ENCODE measurements at regions not wholly inside any gene's neighbourhood (a gene's known extent, or its start where the extent isn't known, plus 50 kb on each side); places are given as distances from the start of the nearest gene placed in this dataset.
"Not testable (repeated sequence)": the region's sequence is repeated elsewhere in the genome, so short reads cannot be mapped to it uniquely, and the experiment has no call there.

DNA sequence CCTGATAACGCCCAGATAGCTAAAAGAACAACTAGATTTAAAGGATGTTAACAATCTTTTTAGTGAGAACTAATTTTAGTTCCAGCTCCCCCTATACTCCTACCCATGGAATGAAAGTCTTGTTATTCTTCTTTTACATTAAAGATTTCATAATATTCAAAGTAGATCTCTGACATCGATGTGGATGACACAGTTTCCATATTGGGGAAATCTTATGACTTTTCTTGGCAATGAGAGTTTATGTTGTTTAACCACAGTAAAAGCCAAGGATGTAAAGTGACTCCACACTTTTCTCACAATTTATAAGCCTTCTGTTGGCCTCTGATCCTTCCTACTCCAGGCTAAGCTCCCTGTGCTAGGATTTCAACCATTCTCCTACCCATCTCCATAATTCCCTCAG, 332.6 kb upstream of the KCNMB2 start:
- Histone ChIP-seq H3K27me3 (no peaks in the 10 kb centered on the region), H3K4me1 (no peaks in the 10 kb centered on the region), H3K4me3 (no peak overlapping the region), H3K27ac (no peak overlapping the region), H3K9me3 (no peaks in the 10 kb centered on the region), H3K36me3 (ENCODE audit: low read depth, missing control alignments) (no peaks in the 10 kb centered on the region)
- WGBS, 2 donors, result 66 to 73% methylated on average over 2 of the region's 2 CpGs
- TF ChIP-seq POLR2A (IDR thresholded peaks at IDR 0.05), result no peak
- TF ChIP-seq, protein P1, sequence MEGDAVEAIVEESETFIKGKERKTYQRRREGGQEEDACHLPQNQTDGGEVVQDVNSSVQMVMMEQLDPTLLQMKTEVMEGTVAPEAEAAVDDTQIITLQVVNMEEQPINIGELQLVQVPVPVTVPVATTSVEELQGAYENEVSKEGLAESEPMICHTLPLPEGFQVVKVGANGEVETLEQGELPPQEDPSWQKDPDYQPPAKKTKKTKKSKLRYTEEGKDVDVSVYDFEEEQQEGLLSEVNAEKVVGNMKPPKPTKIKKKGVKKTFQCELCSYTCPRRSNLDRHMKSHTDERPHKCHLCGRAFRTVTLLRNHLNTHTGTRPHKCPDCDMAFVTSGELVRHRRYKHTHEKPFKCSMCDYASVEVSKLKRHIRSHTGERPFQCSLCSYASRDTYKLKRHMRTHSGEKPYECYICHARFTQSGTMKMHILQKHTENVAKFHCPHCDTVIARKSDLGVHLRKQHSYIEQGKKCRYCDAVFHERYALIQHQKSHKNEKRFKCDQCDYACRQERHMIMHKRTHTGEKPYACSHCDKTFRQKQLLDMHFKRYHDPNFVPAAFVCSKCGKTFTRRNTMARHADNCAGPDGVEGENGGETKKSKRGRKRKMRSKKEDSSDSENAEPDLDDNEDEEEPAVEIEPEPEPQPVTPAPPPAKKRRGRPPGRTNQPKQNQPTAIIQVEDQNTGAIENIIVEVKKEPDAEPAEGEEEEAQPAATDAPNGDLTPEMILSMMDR (IDR thresholded peaks at IDR 0.05), result no peak
- DNase-seq, result no peak
- intact Hi-C loops (cut with DNase I; ENCODE audit: low total_unique reads), result no loop called here

DNA sequence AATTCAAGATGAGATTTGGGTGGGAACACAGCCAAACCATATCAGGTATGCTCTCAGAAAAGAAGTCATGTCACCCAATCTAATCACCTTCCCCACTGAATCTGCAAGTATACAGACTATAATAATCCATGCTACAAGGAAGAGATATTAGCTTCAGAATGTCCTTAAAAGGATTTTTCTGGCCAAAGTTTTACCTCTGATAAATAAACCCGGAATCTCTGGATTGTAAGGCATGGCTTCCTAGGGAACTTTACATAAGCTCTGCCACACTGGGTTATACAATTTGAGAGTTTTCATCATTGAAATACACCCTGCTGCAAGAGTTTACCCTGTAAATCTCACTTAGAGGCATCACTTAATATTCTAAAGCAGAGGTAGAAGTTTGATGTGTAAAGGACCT, 330.5 kb upstream of the KCNMB2 start:
- Histone ChIP-seq H3K4me3 (no peak overlapping the region), H3K27ac (no peak overlapping the region), H3K27me3 (no peaks in the 10 kb centered on the region), H3K36me3 (ENCODE audit: low read depth, missing control alignments) (no peaks in the 10 kb centered on the region), H3K4me1 (no peaks in the 10 kb centered on the region), H3K9me3 (no peaks in the 10 kb centered on the region)
- no peak for DNase-seq
- no peak for TF ChIP-seq POLR2A (IDR thresholded peaks at IDR 0.05)
- TF ChIP-seq, protein P1 (IDR thresholded peaks at IDR 0.05), result no peak
- intact Hi-C loops (cut with DNase I; ENCODE audit: low total_unique reads), result no loop called here
- WGBS, 2 donors, result 62 to 79% methylated on average over 1 of the region's 1 CpG

DNA sequence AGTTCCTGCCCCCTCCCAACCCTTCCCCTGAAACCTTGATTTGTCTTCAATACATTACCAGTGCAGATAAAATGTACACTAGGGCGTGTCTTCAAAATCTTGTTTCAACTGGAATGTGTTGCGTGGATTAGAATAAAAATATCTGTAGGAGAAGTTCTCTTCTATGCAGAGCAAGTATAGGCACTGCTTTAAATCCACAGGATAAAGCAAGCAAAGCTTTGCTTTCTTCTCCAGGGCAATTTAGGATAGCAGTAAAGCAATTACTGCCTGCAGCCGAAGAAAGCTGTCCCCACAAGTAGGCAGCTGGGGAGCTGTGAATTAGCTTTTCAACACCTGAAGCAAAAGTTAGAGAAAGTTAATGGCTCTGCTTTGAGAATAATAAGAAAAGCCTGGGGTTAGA, 329.7 kb upstream of the KCNMB2 start:
- H3K27ac ChIP-seq, result no peak overlapping the region
- no peaks in the 10 kb centered on the region for H3K27me3 ChIP-seq
- no peaks in the 10 kb centered on the region for H3K9me3 ChIP-seq
- no peak for TF ChIP-seq POLR2A (IDR thresholded peaks at IDR 0.05)
- 90 to 96% methylated on average over 3 of the region's 3 CpGs for WGBS, 2 donors
- no peaks in the 10 kb centered on the region for H3K36me3 ChIP-seq (ENCODE audit: low read depth, missing control alignments)
- no peak for DNase-seq
- H3K4me1 ChIP-seq, result no peaks in the 10 kb centered on the region
- H3K4me3 ChIP-seq, result no peak overlapping the region
- intact Hi-C loops (cut with DNase I; ENCODE audit: low total_unique reads), result no loop called here

DNA sequence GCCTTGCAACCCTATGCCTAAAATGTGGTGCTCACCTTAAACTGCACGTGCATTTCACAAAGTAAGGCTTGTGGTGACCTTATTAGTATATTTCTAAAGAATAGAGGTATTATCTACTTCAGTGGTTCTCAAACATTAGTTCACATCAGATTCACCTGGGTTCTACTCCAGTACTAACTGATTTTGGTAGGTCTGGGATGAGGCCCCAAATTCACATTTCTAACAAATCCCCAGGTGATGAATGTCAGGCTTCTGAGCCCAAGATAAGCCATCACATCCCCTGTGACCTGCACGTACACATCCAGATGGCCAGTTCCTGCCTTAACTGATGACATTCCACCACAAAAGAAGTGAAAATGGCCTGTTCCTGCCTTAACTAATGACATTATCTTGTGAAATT, 329.1 kb upstream of the KCNMB2 start:
- WGBS, 2 donors, result 86 to 92% methylated on average over 2 of the region's 2 CpGs
- H3K4me3 ChIP-seq; H3K4me1 ChIP-seq; H3K9me3 ChIP-seq; DNase-seq; H3K27ac ChIP-seq; H3K36me3 ChIP-seq (ENCODE audit: low read depth, missing control alignments); H3K27me3 ChIP-seq; intact Hi-C loops (cut with DNase I; ENCODE audit: low total_unique reads): not testable (repeated sequence)

DNA sequence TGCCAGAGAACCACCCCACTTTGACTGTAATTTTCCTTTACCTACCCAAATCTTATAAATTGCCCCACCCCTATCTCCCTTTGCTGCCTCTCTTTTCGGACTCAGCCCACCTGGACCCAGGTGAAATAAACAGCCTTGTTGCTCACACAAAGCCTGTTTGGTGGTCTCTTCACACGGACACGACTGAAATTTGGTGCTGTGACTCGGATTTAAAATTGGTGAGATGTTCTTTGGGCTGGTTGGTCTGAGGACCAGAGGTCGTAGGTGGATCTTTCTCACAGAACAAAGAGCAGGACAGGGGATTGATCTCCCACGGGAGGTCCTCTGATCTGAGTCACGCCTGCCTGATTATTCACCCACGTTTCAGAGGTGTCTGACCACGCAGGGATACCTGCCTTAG, 328.6 kb upstream of the KCNMB2 start:
- H3K27ac ChIP-seq; intact Hi-C loops (cut with DNase I; ENCODE audit: low total_unique reads); H3K4me3 ChIP-seq; H3K4me1 ChIP-seq; H3K27me3 ChIP-seq; H3K9me3 ChIP-seq; DNase-seq; H3K36me3 ChIP-seq (ENCODE audit: low read depth, missing control alignments): not testable (repeated sequence)
- WGBS, 2 donors, result 88 to 90% methylated on average over 9 of the region's 9 CpGs

DNA sequence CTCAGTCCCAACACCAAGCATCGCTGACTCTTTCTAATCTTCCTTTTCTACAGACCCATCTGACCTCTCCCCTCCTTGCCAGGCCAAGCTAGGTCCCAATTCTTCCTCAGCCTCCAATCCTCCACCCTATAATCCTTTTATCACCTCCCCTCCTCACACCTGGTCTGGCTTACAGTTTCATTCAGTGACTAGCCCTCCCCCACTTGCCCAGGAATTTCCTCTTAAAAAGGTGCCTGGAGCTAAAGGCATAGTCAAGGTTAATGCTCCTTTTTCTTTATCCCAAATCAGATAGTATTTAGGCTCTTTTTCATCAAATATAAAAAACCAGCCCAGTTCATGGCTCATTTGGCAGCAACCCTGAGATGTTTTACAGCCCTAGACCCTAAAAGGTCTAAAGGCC, 327.1 kb upstream of the KCNMB2 start:
- H3K9me3 ChIP-seq; H3K27ac ChIP-seq; DNase-seq; H3K36me3 ChIP-seq (ENCODE audit: low read depth, missing control alignments); intact Hi-C loops (cut with DNase I; ENCODE audit: low total_unique reads); H3K27me3 ChIP-seq; H3K4me3 ChIP-seq; H3K4me1 ChIP-seq: not testable (repeated sequence)
- WGBS, 2 donors, result 96 to 100% methylated on average over 1 of the region's 1 CpG

DNA sequence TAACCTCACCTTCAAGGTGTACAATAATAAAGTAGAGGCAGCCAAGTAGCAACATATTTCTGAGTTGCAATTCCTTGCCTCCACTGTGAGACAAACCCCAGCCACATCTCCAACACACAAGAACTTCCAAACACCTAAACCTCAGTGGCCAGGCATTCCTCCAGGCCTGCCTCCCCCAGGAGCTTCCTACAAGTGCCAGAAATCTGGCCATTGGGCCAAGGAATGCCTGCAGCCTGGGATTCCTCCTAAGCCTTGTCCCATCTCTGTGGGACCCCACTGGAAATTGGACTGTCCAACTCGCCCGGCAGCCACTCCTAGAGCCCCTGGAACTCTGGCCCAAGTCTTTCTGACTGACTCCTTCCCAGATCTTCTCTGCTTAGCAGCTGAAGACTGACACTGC, 326.6 kb upstream of the KCNMB2 start:
- intact Hi-C loops (cut with DNase I; ENCODE audit: low total_unique reads); H3K9me3 ChIP-seq; H3K4me3 ChIP-seq; H3K27ac ChIP-seq; H3K27me3 ChIP-seq; H3K4me1 ChIP-seq; DNase-seq; H3K36me3 ChIP-seq (ENCODE audit: low read depth, missing control alignments): not testable (repeated sequence)
- 96% methylated on average over 2 of the region's 2 CpGs; no CpG with 5 or more reads in 1 of the 2 donors for WGBS, 2 donors

DNA sequence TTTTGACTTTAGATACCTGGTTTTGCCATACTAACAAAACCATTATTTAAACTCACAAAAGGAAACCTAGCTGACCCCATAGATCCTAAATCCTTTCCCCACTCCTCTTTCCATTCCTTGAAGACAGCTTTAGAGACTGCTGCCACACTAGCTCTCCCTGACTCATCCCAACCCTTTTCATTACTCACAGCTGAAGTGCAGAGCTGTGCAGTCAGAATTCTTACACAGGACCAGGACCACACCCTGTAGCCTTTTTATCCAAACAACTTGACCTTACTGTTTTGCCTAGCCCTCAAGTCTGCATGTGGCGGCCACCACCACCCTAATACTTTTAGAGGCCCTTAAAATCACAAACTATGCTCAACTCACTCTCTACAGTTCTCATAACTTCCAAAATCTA, 325.1 kb upstream of the KCNMB2 start:
- WGBS, 2 donors, result 100% methylated on average over 1 of the region's 1 CpG
- H3K27ac ChIP-seq; DNase-seq; H3K36me3 ChIP-seq (ENCODE audit: low read depth, missing control alignments); H3K4me3 ChIP-seq; H3K4me1 ChIP-seq; intact Hi-C loops (cut with DNase I; ENCODE audit: low total_unique reads); H3K27me3 ChIP-seq; H3K9me3 ChIP-seq: not testable (repeated sequence)

Data from testis (tissue), 2 donors.